C4-2B (cell line): ENCODE measurements at regions not wholly inside any gene's neighbourhood (a gene's known extent, or its start where the extent isn't known, plus 50 kb on each side); places are given as distances from the start of the nearest gene placed in this dataset.
"Not testable (repeated sequence)": the region's sequence is repeated elsewhere in the genome, so short reads cannot be mapped to it uniquely, and the experiment has no call there.

Source experiments
- H3K27ac ChIP-seq: fragments of 450-650 bp; 2 replicates; pipeline ENCODE4 v1.5.1; 2017
- ZFX ChIP-seq: fragments of 450-650 bp; IDR thresholded peaks from 2 replicates; pipeline ENCODE4 v1.6.1; 2017
- TF ChIP-seq, protein P1 (sequence below): fragments of 450-650 bp; conservative IDR thresholded peaks from 2 replicates; pipeline ENCODE4 v1.5.1; 2017; ENCODE audit warnings: mild to moderate bottlenecking

DNA sequence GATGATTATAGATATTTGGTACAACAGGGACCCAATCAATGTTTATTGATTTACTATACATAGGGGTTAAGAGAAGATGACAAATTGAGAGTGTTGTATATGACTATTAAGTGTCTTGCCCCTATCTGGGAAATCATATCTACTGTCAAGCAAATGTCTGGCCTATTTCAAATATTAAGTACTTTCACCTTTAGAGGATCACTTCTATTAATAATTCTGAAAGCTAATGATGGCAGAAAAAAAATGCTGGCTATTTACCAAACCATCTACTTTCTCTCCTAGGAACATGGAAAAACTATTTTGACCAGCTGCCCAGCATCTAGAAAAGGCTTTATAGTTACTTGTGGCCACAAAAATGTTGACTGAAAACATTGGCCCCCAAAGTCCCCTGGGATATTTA is 632.3 kb upstream of the ZNF385D start:
- H3K27ac ChIP-seq: no peak overlapping the region
- TF ChIP-seq, protein P1, sequence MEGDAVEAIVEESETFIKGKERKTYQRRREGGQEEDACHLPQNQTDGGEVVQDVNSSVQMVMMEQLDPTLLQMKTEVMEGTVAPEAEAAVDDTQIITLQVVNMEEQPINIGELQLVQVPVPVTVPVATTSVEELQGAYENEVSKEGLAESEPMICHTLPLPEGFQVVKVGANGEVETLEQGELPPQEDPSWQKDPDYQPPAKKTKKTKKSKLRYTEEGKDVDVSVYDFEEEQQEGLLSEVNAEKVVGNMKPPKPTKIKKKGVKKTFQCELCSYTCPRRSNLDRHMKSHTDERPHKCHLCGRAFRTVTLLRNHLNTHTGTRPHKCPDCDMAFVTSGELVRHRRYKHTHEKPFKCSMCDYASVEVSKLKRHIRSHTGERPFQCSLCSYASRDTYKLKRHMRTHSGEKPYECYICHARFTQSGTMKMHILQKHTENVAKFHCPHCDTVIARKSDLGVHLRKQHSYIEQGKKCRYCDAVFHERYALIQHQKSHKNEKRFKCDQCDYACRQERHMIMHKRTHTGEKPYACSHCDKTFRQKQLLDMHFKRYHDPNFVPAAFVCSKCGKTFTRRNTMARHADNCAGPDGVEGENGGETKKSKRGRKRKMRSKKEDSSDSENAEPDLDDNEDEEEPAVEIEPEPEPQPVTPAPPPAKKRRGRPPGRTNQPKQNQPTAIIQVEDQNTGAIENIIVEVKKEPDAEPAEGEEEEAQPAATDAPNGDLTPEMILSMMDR: no peak
- no peak for TF ChIP-seq ZFX

DNA sequence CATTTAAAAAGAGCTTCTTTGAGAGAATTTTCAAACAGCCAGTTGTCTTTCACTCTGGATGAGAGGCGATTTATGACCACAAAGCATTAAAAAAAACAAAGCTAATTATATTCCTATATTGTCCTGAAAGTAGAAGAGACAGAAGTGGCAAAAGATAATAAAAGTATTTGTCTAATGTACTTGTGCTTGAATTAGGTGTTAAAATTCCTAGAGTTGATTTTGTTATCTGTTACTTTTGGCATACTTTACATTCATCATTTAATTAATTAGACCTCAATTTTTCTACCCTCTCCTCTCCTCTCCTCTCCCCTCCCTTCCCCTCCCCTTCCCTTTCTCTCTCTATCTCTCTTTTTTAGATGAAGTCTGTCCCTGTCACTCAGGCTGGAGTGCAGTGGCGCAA is 635.1 kb upstream of the ZNF385D start:
- TF ChIP-seq, protein P1: no peak
- no peak for TF ChIP-seq ZFX
- H3K27ac ChIP-seq: no peak overlapping the region

DNA sequence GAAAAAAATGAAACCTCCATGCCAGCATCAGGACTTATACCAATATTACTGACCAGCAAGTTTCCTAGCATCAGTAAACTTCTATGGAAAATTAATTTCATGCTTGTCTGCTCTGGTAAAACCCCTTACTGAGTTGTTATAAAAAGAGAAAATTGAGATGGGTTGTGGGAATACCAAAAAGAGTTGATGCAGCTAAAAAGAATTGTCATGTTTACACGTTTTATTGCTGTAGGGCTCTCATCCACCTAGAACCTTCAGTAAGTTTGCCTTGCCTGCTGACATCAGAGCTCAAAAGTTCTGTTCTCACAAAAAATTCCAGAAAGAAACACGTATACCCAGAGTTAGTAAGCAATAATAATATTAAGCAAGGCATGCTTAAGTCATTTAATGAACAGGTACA is 641.3 kb upstream of the ZNF385D start:
- H3K27ac ChIP-seq: no peak overlapping the region
- TF ChIP-seq ZFX: no peak
- TF ChIP-seq, protein P1: no peak

DNA sequence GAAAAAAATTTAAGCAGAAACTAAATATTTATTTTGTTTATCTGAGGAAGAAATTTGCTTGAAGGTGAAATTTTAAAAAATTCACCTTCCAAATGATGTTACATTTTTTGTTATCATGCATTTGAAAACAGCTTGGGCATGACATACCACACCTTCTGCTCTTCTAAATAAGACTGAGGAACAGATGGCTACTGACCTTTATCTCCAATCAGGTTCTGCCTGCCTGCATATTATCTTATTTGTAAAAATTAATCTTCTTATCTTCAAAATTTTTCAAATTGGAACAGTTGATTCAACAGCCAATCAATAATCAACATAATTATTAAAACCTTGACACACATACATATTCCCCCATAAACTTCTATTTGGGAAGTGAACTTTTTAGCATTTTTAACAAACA is 641.8 kb upstream of the ZNF385D start:
- no peak overlapping the region for H3K27ac ChIP-seq
- TF ChIP-seq ZFX: no peak
- TF ChIP-seq, protein P1: no peak

DNA sequence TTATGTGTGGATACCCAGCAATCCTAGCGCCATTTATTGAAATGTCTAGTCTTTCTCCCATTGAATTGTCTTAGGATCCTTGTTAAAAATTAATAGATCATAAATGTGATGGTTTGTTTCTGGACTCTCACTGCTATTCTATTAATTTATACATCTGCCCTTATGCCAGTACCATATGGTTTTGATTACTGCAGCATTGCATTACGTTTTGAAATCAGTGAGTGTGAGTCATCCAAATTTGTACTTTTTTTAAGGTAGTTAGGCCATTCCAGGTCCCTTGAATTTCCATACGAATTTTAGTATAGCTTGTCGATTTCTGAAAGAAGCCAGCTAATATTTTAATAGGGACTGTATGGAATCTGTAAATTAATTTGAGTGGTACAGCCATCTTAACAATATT is 648.6 kb upstream of the ZNF385D start:
- no peak overlapping the region for H3K27ac ChIP-seq
- no peak for TF ChIP-seq ZFX
- TF ChIP-seq, protein P1: no peak

DNA sequence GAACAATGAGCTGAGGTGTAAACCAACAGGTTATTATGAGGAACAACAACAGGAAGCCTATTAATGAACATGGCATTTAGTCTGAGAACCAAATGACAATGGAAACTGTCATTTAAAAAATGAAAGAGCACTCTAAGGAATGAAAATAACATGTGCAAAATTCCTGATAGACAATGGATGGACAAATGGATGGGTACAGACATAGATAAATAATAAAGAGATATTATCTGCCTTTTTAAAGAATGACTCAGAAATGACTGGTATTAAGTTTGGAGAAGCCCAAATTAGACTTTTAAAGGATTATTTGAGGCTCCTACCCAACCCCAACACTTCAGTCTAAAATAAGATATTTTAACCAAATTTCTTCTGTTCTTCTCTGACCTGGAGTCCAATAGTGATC is 650.5 kb upstream of the ZNF385D start:
- TF ChIP-seq, protein P1: no peak
- no peak for TF ChIP-seq ZFX
- no peak overlapping the region for H3K27ac ChIP-seq

DNA sequence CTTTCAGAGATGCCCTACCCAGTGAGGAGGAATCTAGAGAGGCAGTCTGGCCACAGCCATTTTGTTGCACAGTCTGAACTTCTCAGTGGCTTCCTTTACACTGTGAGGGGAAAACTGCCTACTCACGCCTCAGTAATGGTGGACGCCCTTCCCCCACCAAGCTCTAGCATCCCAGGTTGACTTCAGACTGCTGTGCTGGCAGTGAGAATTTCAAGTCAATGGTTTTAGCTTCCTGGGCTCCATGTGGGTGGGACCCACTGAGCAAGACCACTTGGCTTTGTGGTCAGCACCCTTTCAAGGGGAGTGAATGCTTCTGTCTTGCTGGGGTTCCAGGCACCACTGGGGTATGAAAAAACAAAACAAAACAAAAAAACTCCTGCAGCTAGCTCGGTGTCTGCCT is 663.2 kb upstream of the ZNF385D start:
- H3K27ac ChIP-seq: no peak overlapping the region

DNA sequence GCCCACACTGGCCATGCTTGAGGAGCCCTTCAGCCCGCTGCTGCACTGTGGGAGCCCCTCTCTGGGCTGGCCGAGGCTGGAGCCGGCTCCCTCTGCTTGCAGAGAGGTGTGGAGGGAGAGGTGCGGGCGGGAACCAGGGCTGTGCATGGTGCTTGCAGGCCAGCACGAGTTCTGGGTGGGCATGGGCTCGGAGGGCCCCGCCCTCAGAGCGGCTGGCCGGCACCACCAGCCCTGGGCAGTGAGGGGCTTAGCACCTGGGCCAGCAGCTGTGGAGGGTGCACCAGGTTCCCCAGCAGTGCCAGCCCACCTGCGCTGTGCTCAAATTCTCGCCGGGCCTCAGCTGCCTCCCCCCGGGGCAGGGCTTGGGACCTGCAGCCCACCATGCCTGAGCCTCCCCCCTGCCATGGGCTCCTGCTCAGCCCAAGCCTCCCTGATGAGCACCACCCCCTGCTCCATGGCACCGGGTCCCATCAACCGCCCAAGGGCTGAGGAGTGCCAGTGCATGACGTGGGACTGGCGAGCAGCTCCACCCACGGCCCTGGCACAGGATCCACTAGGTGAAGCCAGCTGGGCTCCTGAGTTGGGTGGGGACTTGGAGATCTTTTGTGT is 665.9 kb upstream of the ZNF385D start:
- not testable (repeated sequence) for H3K27ac ChIP-seq

More for the DNA sequence above, 663.2 kb upstream of the ZNF385D start:
- no peak for TF ChIP-seq ZFX
- TF ChIP-seq, protein P1: no peak
